IPS DF 19.7 (cell line): ENCODE measurements at regions not wholly inside any gene's neighbourhood (a gene's known extent, or its start where the extent isn't known, plus 50 kb on each side); places are given as distances from the start of the nearest gene placed in this dataset.

Experiments used
- DNase-seq: peaks from one replicate; pipeline ENCODE4 v3.0.0-alpha.2; 2013; ENCODE audit warnings: low read depth, low spot score

- DNase-seq = no peak
Measured at GRCh38 chr11:130640526-130640925, 192.1 kb downstream of the ADAMTS15 start.

GRCh38 chr11:130641876-130642275 lies 193.4 kb downstream of the ADAMTS15 start:
- DNase-seq = no peak

- no peak for DNase-seq
Measured at GRCh38 chr11:130642994-130643393, 194.5 kb downstream of the ADAMTS15 start.

GRCh38 chr11:130644187-130644586 lies 195.7 kb downstream of the ADAMTS15 start:
- peak; percentile 38 for DNase-seq

GRCh38 chr11:130645164-130645842 lies 196.9 kb downstream of the ADAMTS15 start:
- DNase-seq = no peak

- DNase-seq = no peak
Measured at GRCh38 chr11:130645843-130646197, 197.4 kb downstream of the ADAMTS15 start.

GRCh38 chr11:130646881-130647280 lies 198.4 kb downstream of the ADAMTS15 start:
- no peak for DNase-seq

- no peak for DNase-seq
Measured at GRCh38 chr11:130647371-130647770, 198.9 kb downstream of the ADAMTS15 start.

- no peak for DNase-seq
Measured at GRCh38 chr11:130649801-130650200, 201.4 kb downstream of the ADAMTS15 start.

GRCh38 chr11:130650456-130651030 lies 202.1 kb downstream of the ADAMTS15 start:
- DNase-seq = no peak

- no peak for DNase-seq
Measured at GRCh38 chr11:130651066-130651855, 202.8 kb downstream of the ADAMTS15 start.

- no peak for DNase-seq
Measured at GRCh38 chr11:130652671-130653335, 204.4 kb downstream of the ADAMTS15 start.

- no peak for DNase-seq
Measured at GRCh38 chr11:130653838-130654636, 205.6 kb downstream of the ADAMTS15 start.

GRCh38 chr11:130655300-130655699 lies 206.9 kb downstream of the ADAMTS15 start:
- no peak for DNase-seq

- DNase-seq = no peak
Measured at GRCh38 chr11:130666781-130667251, 218.4 kb downstream of the ADAMTS15 start.

- no peak for DNase-seq
Measured at GRCh38 chr11:130668751-130669150, 220.3 kb downstream of the ADAMTS15 start.

- no peak for DNase-seq
Measured at GRCh38 chr11:130670200-130670599, 221.8 kb downstream of the ADAMTS15 start.

GRCh38 chr11:130671801-130672700 lies 223.6 kb downstream of the ADAMTS15 start:
- no peak for DNase-seq

- no peak for DNase-seq
Measured at GRCh38 chr11:130672911-130673310, 224.5 kb downstream of the ADAMTS15 start.

- no peak for DNase-seq
Measured at GRCh38 chr11:130673698-130674097, 225.3 kb downstream of the ADAMTS15 start.
